IMR-90 (cell line): ENCODE measurements at regions not wholly inside any gene's neighbourhood (a gene's known extent, or its start where the extent isn't known, plus 50 kb on each side); places are given as distances from the start of the nearest gene placed in this dataset.

Experiments used
- ATAC-seq: fragments of 200-7000 bp; cut with Tn5 transposase; 2 replicates; pipeline ENCODE4 v1.9.1; 2020; ENCODE audit warnings: low read depth, mild to moderate bottlenecking, moderate library complexity
- BruUV-seq: library from RNA; stranded (reverse); fragments of 400-500 nt; replicated peaks from 2 replicates; lab custom pipeline; 2021; lab: Mats Ljungman, UMichigan
- CTCF ChIA-PET: fragments of 300-600 bp; formaldehyde crosslinking; extraction: SDS; loops from one replicate; lab custom pipeline; 2021; ENCODE audit warnings: antibody characterized with exemption; lab: Yijun Ruan, JAX
- POLR2A ChIA-PET: fragments of 300-600 bp; sonication (Branson Sonifier 250); formaldehyde crosslinking; loops from one replicate; lab custom pipeline; 2022; ENCODE audit warnings: antibody characterized with exemption; ENCODE audit not compliant: unreplicated experiment; lab: Charles Lee
- DNase-seq: peaks from one replicate; pipeline ENCODE4 v3.0.0; 2013
- H2AFZ ChIP-seq: replicated peaks from 2 replicates; pipeline ENCODE3; 2013; ENCODE audit warnings: low read length, mild to moderate bottlenecking; ENCODE audit not compliant: poor library complexity
- H2AK5ac ChIP-seq: 2 replicates; pipeline ENCODE4 v1.6.1; 2013; ENCODE audit warnings: low read depth, low read length, inconsistent platforms
- H2AK9ac ChIP-seq: replicated peaks from 2 replicates; pipeline ENCODE3; 2013; ENCODE audit warnings: mild to moderate bottlenecking, low read depth, low read length, moderate library complexity; ENCODE audit not compliant: poor library complexity
- H2BK120ac ChIP-seq: 2 replicates; pipeline ENCODE4 v1.6.1; 2013; ENCODE audit warnings: low read depth, low read length, inconsistent platforms
- H2BK15ac ChIP-seq: 3 replicates; pipeline ENCODE4 v1.6.1; 2013; ENCODE audit warnings: low read depth, low read length, inconsistent platforms
- H2BK20ac ChIP-seq: 2 replicates; pipeline ENCODE4 v1.6.1; 2013; ENCODE audit warnings: low read depth, mild to moderate bottlenecking, inconsistent platforms, low read length, moderate library complexity
- H2BK5ac ChIP-seq: 2 replicates; pipeline ENCODE4 v1.6.1; 2013; ENCODE audit warnings: mild to moderate bottlenecking, low read depth, low read length, inconsistent platforms; ENCODE audit not compliant: poor library complexity, severe bottlenecking
- H3K14ac ChIP-seq: replicated peaks from 2 replicates; pipeline ENCODE4 v1.6.1; 2013; ENCODE audit warnings: low read depth, low read length, inconsistent platforms
- H3K18ac ChIP-seq: 2 replicates; pipeline ENCODE4 v1.6.1; 2013; ENCODE audit warnings: low read depth, low read length, control low read depth
- H3K23ac ChIP-seq: 2 replicates; pipeline ENCODE4 v1.6.1; 2013; ENCODE audit warnings: low read depth, low read length, inconsistent platforms
- H3K27ac ChIP-seq: 2 replicates; pipeline ENCODE4 v1.5.1; 2013; ENCODE audit warnings: mild to moderate bottlenecking, control low read depth, low read length; ENCODE audit not compliant: insufficient read depth
- H3K27me3 ChIP-seq: 2 replicates; pipeline ENCODE4 v1.6.1; 2013; ENCODE audit warnings: low read length; ENCODE audit not compliant: control insufficient read depth, insufficient read depth
- H3K36me3 ChIP-seq: 2 replicates; pipeline ENCODE4 v1.6.1; 2013; ENCODE audit warnings: low read length, mixed read lengths; ENCODE audit not compliant: control insufficient read depth, insufficient read depth
- H3K4ac ChIP-seq: 2 replicates; pipeline ENCODE4 v1.6.1; 2013; ENCODE audit warnings: low read depth, low read length, inconsistent platforms
- H3K4me1 ChIP-seq: 2 replicates; pipeline ENCODE4 v1.6.1; 2013; ENCODE audit warnings: low read length, mixed read lengths; ENCODE audit not compliant: control insufficient read depth, insufficient read depth
- H3K4me2 ChIP-seq: 2 replicates; pipeline ENCODE4 v1.6.1; 2013; ENCODE audit warnings: low read depth, mild to moderate bottlenecking, control low read depth, low read length, moderate library complexity
- H3K4me3 ChIP-seq: 2 replicates; pipeline ENCODE4 v1.5.1; 2013; ENCODE audit warnings: low read depth, mild to moderate bottlenecking, control low read depth, low read length, moderate library complexity; ENCODE audit not compliant: insufficient read depth
- H3K56ac ChIP-seq: 2 replicates; pipeline ENCODE4 v1.6.1; 2013; ENCODE audit warnings: low read length, inconsistent platforms; ENCODE audit not compliant: insufficient read depth; ENCODE audit errors: extremely low read depth
- H3K79me1 ChIP-seq, 2 experiments: 2 replicates each; pipeline ENCODE4 v1.6.1; 2013; ENCODE audit warnings: low read length in 2 of 2, inconsistent platforms in 1 of 2, low read depth in 1 of 2
- H3K9ac ChIP-seq: 2 replicates; pipeline ENCODE4 v1.6.1; 2013; ENCODE audit warnings: low read depth, low read length, control low read depth
- H3K9me1 ChIP-seq: 2 replicates; pipeline ENCODE4 v1.6.1; 2013; ENCODE audit warnings: low read length, inconsistent platforms; ENCODE audit not compliant: insufficient read depth
- H3K9me3 ChIP-seq: 2 replicates; pipeline ENCODE4 v1.6.1; 2013; ENCODE audit warnings: low read length; ENCODE audit not compliant: control insufficient read depth, insufficient read depth
- H4K20me1 ChIP-seq: 2 replicates; pipeline ENCODE4 v1.6.1; 2013; ENCODE audit warnings: low read length, inconsistent platforms; ENCODE audit not compliant: insufficient read depth
- H4K5ac ChIP-seq: 2 replicates; pipeline ENCODE4 v1.6.1; 2013; ENCODE audit warnings: mild to moderate bottlenecking, low read depth, low read length, control low read depth
- H4K8ac ChIP-seq, 2 experiments: 2 replicates each; pipeline ENCODE4 v1.6.1; 2013; ENCODE audit warnings: low read depth in 2 of 2, low read length in 2 of 2, control low read depth in 1 of 2, inconsistent platforms in 1 of 2
- H4K91ac ChIP-seq: 2 replicates; pipeline ENCODE4 v1.6.1; 2013; ENCODE audit warnings: low read depth, low read length, inconsistent platforms; ENCODE audit not compliant: insufficient read depth
- CEBPB ChIP-seq: IDR thresholded peaks from 2 replicates; pipeline ENCODE4 v1.6.1; 2012; ENCODE audit warnings: low read depth, low read length, improper control_type of control experiment
- ELK1 ChIP-seq: fragments of 150-350 bp; IDR thresholded peaks from 2 replicates; pipeline ENCODE4 v1.6.1; 2016; ENCODE audit warnings: low read depth, mild to moderate bottlenecking, low read length, moderate library complexity, borderline replicate concordance
- MAFK ChIP-seq: IDR thresholded peaks from 2 replicates; pipeline ENCODE4 v1.6.1; 2012; ENCODE audit warnings: low read depth, low read length, improper control_type of control experiment
- MXI1 ChIP-seq: IDR thresholded peaks from 2 replicates; pipeline ENCODE4 v1.6.1; 2012; ENCODE audit warnings: low read depth, mild to moderate bottlenecking, low read length, moderate library complexity, borderline replicate concordance
- NFE2L2 ChIP-seq: fragments of 150-350 bp; IDR thresholded peaks from 2 replicates; pipeline ENCODE4 v1.6.1; 2016; ENCODE audit warnings: low read depth, mild to moderate bottlenecking, low read length
- POLR2A ChIP-seq: IDR thresholded peaks from 2 replicates; pipeline ENCODE4 v1.6.1; 2012; ENCODE audit warnings: mild to moderate bottlenecking, low read depth, low read length
- WGBS, 2 experiments: methylation state at CpG; one replicate each; pipeline versions ENCODE4 v1.1.5 to v1.1.7; 2013; ENCODE audit warnings: missing lambda C conversion rate in 2 of 2; ENCODE audit not compliant: insufficient read length in 1 of 2; ENCODE audit errors: extremely low coverage in 2 of 2; 5-methylcytosine and 5-hydroxymethylcytosine counted together
- dilution Hi-C: fragments of 300-500 bp; cut with HindIII; formaldehyde crosslinking; loops from one replicate; pipeline ENCODE4 v1.14.3; 2018; ENCODE audit warnings: low sequenced_read_pairs; ENCODE audit not compliant: unreplicated experiment
- in situ Hi-C: fragments of 300-500 bp; cut with MboI; formaldehyde crosslinking; loops from 3 replicates; pipeline ENCODE4 v1.14.3; 2019; ENCODE audit warnings: low sequenced_read_pairs, inconsistent platforms, mixed read lengths
- intact Hi-C: fragments of 100-400 bp; cut with micrococcal nuclease; formaldehyde crosslinking; loops from 2 replicates; pipeline ENCODE4 v1.10.0; 2022

GRCh38 chr5:92041911-92042660, 659.0 kb upstream of the ARRDC3 start:
- BruUV-seq = no TSS peak

More at GRCh38 chr5:92041911-92042660, 659.0 kb upstream of the ARRDC3 start:
- H3K18ac ChIP-seq = peak overlapping the region; percentile 73
- ATAC-seq = no peak
- H3K27me3 ChIP-seq = no peaks in the 10 kb centered on the region
- no peak overlapping the region for H2BK120ac ChIP-seq
- H2AK9ac ChIP-seq = no peak overlapping the region
- H4K91ac ChIP-seq = no peak overlapping the region
- 83% methylated on average over 3 of the region's 4 CpGs; no CpG with 5 or more reads in 1 of the 2 experiments for WGBS, 2 experiments
- peak overlapping the region; percentile 85 for H4K5ac ChIP-seq
- no peak overlapping the region for H3K23ac ChIP-seq
- DNase-seq = no peak
- H2AFZ ChIP-seq = no peak overlapping the region
- in situ Hi-C loops (no loop called here), dilution Hi-C loops (no loop called here), intact Hi-C loops (no loop called here)
- no peak for TF ChIP-seq MXI1
- no peak for TF ChIP-seq CEBPB
- no peak for TF ChIP-seq NFE2L2
- TF ChIP-seq POLR2A = no peak
- TF ChIP-seq MAFK = no peak
- TF ChIP-seq ELK1 = no peak
- no peak overlapping the region for H2AK5ac ChIP-seq
- no peaks in the 10 kb centered on the region for H3K36me3 ChIP-seq
- ChIA-PET CTCF (interaction anchor here (0.8 kb wide), 1 partner anchor 25 kb away, joined by 3 read pairs; no protein-coding TSS in a partner anchor), POLR2A (no interaction called here)
- peaks cover 4% of the 10 kb centered on the region; the same call in 1 of the 2 replicates for H3K4me1 ChIP-seq
- H4K8ac ChIP-seq = no peak overlapping the region
- no peaks in the 10 kb centered on the region for H3K9me3 ChIP-seq
- H3K4me3 ChIP-seq = no peak overlapping the region
- no peak overlapping the region for H3K14ac ChIP-seq
- no peak overlapping the region for H2BK20ac ChIP-seq
- H3K9ac ChIP-seq = no peak overlapping the region
- no peaks in the 10 kb centered on the region for H3K79me1 ChIP-seq
- H3K9me1 ChIP-seq = no peaks in the 10 kb centered on the region
- H3K27ac ChIP-seq = no peak overlapping the region
- H4K20me1 ChIP-seq = no peaks in the 10 kb centered on the region
- no peak overlapping the region for H2BK15ac ChIP-seq
- H3K4me2 ChIP-seq = no peak overlapping the region
- no peak overlapping the region for H3K4ac ChIP-seq
- H3K56ac ChIP-seq = no peak overlapping the region
- no peak overlapping the region for H2BK5ac ChIP-seq
